ENCODE measurements at regions not wholly inside any gene's neighbourhood (a gene's known extent, or its start where the extent isn't known, plus 50 kb on each side); places are given as distances from the start of the nearest gene placed in this dataset.

GRCh38 chr2:221144909-221145308 lies 427.2 kb downstream of the EPHA4 start:
- no peak for DNase-seq
- Histone ChIP-seq H3K36me3 (no peaks in the 10 kb centered on the region), H3K4me3 (no peak overlapping the region), H3K27ac (replicated peaks) (no peak overlapping the region), H3K9me3 (replicated peaks) (peaks cover 11% of the 10 kb centered on the region), H3K4me1 (no peaks in the 10 kb centered on the region), H3K27me3 (ENCODE audit: low read depth) (no peaks in the 10 kb centered on the region)
- no peak for TF ChIP-seq CTCF (IDR thresholded peaks at IDR 0.05; ENCODE audit: borderline replicate concordance)
- intact Hi-C loops (cut with micrococcal nuclease), result no loop called here

- no peaks in the 10 kb centered on the region for H3K36me3 ChIP-seq
- H3K4me1 ChIP-seq, result no peaks in the 10 kb centered on the region
- H3K27me3 ChIP-seq (ENCODE audit: low read depth), result no peaks in the 10 kb centered on the region
- no peak overlapping the region for H3K4me3 ChIP-seq
- peaks cover 11% of the 10 kb centered on the region for H3K9me3 ChIP-seq (replicated peaks)
- intact Hi-C loops (cut with micrococcal nuclease), result no loop called here
- no peak for TF ChIP-seq CTCF (IDR thresholded peaks at IDR 0.05; ENCODE audit: borderline replicate concordance)
- DNase-seq, result no peak
- no peak overlapping the region for H3K27ac ChIP-seq (replicated peaks)
Observed at GRCh38 chr2:221145396-221145795, 426.7 kb downstream of the EPHA4 start.

- TF ChIP-seq CTCF (IDR thresholded peaks at IDR 0.05; ENCODE audit: borderline replicate concordance), result no peak
- Histone ChIP-seq H3K9me3 (replicated peaks) (no peaks in the 10 kb centered on the region), H3K4me1 (no peaks in the 10 kb centered on the region), H3K36me3 (no peaks in the 10 kb centered on the region), H3K4me3 (no peak overlapping the region), H3K27me3 (ENCODE audit: low read depth) (no peaks in the 10 kb centered on the region), H3K27ac (replicated peaks) (no peak overlapping the region)
- intact Hi-C loops (cut with micrococcal nuclease), result no loop called here
- no peak for DNase-seq
Observed at GRCh38 chr2:221153226-221153625, 418.9 kb downstream of the EPHA4 start.

GRCh38 chr2:221154176-221154575 lies 417.9 kb downstream of the EPHA4 start:
- H3K27me3 ChIP-seq (ENCODE audit: low read depth), result no peaks in the 10 kb centered on the region
- DNase-seq, result no peak
- H3K4me1 ChIP-seq, result no peaks in the 10 kb centered on the region
- H3K36me3 ChIP-seq, result no peaks in the 10 kb centered on the region
- TF ChIP-seq CTCF (IDR thresholded peaks at IDR 0.05; ENCODE audit: borderline replicate concordance), result no peak
- H3K9me3 ChIP-seq (replicated peaks), result no peaks in the 10 kb centered on the region
- no peak overlapping the region for H3K27ac ChIP-seq (replicated peaks)
- H3K4me3 ChIP-seq, result no peak overlapping the region
- intact Hi-C loops (cut with micrococcal nuclease), result no loop called here

GRCh38 chr2:221156062-221156734 lies 415.9 kb downstream of the EPHA4 start:
- no peak for DNase-seq
- no peak overlapping the region for H3K4me3 ChIP-seq
- no peak for TF ChIP-seq CTCF (IDR thresholded peaks at IDR 0.05; ENCODE audit: borderline replicate concordance)
- no peaks in the 10 kb centered on the region for H3K9me3 ChIP-seq (replicated peaks)
- intact Hi-C loops (cut with micrococcal nuclease), result no loop called here
- H3K27ac ChIP-seq (replicated peaks), result no peak overlapping the region
- no peaks in the 10 kb centered on the region for H3K36me3 ChIP-seq
- H3K4me1 ChIP-seq, result no peaks in the 10 kb centered on the region
- H3K27me3 ChIP-seq (ENCODE audit: low read depth), result no peaks in the 10 kb centered on the region
